Psoas muscle (tissue), 7 donors: ENCODE measurements at regions not wholly inside any gene's neighbourhood (a gene's known extent, or its start where the extent isn't known, plus 50 kb on each side); places are given as distances from the start of the nearest gene placed in this dataset.
"Not testable (repeated sequence)": the region's sequence is repeated elsewhere in the genome, so short reads cannot be mapped to it uniquely, and the experiment has no call there.

Experiments used
- ATAC-seq, 4 donors: fragments of 200-7000 bp; cut with Tn5 transposase; one replicate each; pipeline ENCODE4 v1.9.1; 2020; ENCODE audit warnings: moderate library complexity in 3 of 4, mild to moderate bottlenecking in 2 of 4
- DNase-seq, 2 donors: peaks; one replicate each; pipeline ENCODE4 v3.0.0-alpha.2; 2020
- H3K27ac ChIP-seq: fragments of 200-600 bp; one replicate; pipeline ENCODE4 v1.8.0; 2022
- H3K27me3 ChIP-seq, 3 donors: fragments of 200-600 bp in 1 of 3; one replicate each; pipeline versions ENCODE4 v1.6.1 to v1.8.0; 2013 to 2022; ENCODE audit warnings: low read length in 2 of 3, mild to moderate bottlenecking in 2 of 3, moderate library complexity in 1 of 3; ENCODE audit not compliant: insufficient read depth in 3 of 3
- H3K36me3 ChIP-seq, 2 donors: fragments of 200-600 bp in 1 of 2; one replicate each; pipeline versions ENCODE4 v1.6.1 to v1.8.0; 2013 to 2022; ENCODE audit warnings: low read depth in 1 of 2, mild to moderate bottlenecking in 1 of 2, moderate library complexity in 1 of 2; ENCODE audit not compliant: insufficient read depth in 1 of 2
- H3K4me1 ChIP-seq: fragments of 200-600 bp; one replicate; pipeline ENCODE4 v1.8.0; 2022
- H3K4me3 ChIP-seq: fragments of 200-600 bp; one replicate; pipeline ENCODE4 v1.8.0; 2022; ENCODE audit warnings: mild to moderate bottlenecking
- H3K9me3 ChIP-seq: fragments of 200-600 bp; one replicate; pipeline ENCODE4 v1.8.0; 2022
- WGBS, 3 donors: extraction: QIAGEN DNeasy Blood & Tissue Kit; methylation state at CpG; one replicate each; pipeline versions ENCODE4 v1.1.6 to v1.1.7; 2013; 5-methylcytosine and 5-hydroxymethylcytosine counted together
- intact Hi-C, 2 donors: fragments of 100-400 bp; cut with DNase I; formaldehyde crosslinking; loops; one replicate each; pipeline versions ENCODE4 v1.11.0 to v1.14.2; 2022
- TF ChIP-seq, protein P1 (sequence below): fragments of 200-600 bp; IDR thresholded peaks from one replicate; pipeline ENCODE4 v1.8.0; 2022; ENCODE audit warnings: antibody characterized with exemption
- donor health status: healthy with polysubstance abuse.
- donor health status: DM: no; HTN: no; CAD: no; lungs with moderate emphysema.
- donor health status: Bipolar disorder and iron deficiency.
- donor health status: healthy.
- donor health status: DM: yes; HTN: yes; CAD: no.
- donor health status: DM: no; HTN: no; CAD: no.
- donor health status: DM: yes; HTN: yes; CAD: no.

DNA sequence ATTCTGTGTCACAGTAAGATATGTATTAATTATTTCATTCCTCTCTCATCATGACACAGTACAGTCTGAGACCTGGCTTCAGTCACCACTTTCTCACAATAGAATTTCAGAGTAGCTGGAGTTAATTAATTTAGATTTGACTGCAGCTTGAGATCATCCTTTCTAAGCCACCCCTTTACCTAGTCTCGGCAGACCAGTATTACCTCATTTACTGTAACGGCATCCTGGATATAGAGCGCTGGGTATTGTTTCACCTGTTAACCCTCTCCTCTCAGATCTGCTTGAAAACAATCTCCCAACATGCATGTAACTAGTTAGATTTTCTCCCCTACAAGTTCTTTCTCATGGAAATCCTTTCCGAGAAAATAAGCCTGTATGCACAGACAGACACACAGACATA, 1057.5 kb downstream of the GATA3 start:
- WGBS, 3 donors, result 13 to 15% (median 14%) methylated on average over 4 of the region's 4 CpGs
- Histone ChIP-seq H3K36me3 (no peaks in the 10 kb centered on the region), H3K4me1 (no peaks in the 10 kb centered on the region), H3K9me3 (no peaks in the 10 kb centered on the region), H3K27ac (no peak overlapping the region), H3K4me3 (no peak overlapping the region), H3K27me3 (no peaks in the 10 kb centered on the region)
- TF ChIP-seq, protein P1, sequence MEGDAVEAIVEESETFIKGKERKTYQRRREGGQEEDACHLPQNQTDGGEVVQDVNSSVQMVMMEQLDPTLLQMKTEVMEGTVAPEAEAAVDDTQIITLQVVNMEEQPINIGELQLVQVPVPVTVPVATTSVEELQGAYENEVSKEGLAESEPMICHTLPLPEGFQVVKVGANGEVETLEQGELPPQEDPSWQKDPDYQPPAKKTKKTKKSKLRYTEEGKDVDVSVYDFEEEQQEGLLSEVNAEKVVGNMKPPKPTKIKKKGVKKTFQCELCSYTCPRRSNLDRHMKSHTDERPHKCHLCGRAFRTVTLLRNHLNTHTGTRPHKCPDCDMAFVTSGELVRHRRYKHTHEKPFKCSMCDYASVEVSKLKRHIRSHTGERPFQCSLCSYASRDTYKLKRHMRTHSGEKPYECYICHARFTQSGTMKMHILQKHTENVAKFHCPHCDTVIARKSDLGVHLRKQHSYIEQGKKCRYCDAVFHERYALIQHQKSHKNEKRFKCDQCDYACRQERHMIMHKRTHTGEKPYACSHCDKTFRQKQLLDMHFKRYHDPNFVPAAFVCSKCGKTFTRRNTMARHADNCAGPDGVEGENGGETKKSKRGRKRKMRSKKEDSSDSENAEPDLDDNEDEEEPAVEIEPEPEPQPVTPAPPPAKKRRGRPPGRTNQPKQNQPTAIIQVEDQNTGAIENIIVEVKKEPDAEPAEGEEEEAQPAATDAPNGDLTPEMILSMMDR, result no peak
- no peak for DNase-seq
- no peak for ATAC-seq
- intact Hi-C loops, result no loop called here

DNA sequence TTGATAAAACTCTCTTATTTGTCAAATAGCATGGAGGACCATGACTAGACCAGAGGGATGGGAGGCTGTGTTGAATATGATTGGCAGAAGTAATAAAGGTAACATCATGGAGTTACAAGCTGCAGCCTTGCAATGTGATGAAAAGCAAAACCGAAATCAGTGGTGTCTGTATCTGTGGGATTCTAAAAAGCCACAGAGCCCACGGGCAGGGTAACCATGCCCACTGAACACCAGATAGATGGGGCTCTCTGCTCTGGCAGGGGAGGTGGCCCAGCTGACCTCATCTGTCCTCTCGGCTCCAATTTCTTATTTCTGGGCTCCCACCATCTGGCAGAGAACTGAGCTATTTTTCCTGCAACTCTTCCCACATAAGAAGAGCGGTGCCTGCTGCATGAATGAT, 1072.2 kb downstream of the GATA3 start:
- TF ChIP-seq, protein P1, result no peak
- DNase-seq (no peak), ATAC-seq (no peak)
- intact Hi-C loops, result no loop called here
- Histone ChIP-seq H3K4me1 (no peaks in the 10 kb centered on the region), H3K36me3 (no peaks in the 10 kb centered on the region), H3K4me3 (no peak overlapping the region), H3K9me3 (no peaks in the 10 kb centered on the region), H3K27me3 (no peaks in the 10 kb centered on the region), H3K27ac (no peak overlapping the region)
- WGBS, 3 donors, result 43 to 51% (median 48%) methylated on average over 4 of the region's 4 CpGs

DNA sequence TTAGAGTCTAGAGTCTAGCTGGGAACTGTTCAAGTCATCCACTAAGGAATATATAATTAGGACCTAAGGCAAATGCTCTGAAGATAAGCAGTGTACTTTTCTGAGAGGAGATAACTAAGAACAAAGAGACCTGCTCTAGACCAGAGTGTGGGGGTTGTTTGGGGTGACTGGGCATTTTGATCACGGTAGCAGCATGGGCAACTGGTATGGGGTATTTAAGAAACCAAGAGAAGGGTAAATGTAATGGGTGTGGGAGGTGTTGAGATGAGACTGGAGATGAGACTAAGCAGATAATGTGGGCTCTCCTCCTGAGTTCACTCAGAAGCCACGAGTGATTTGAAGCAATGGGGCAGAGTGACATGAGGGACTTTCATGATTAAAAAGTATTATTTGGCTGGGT, 1082.9 kb downstream of the GATA3 start:
- intact Hi-C loops, result no loop called here
- Histone ChIP-seq H3K4me3 (no peak overlapping the region), H3K4me1 (no peaks in the 10 kb centered on the region), H3K9me3 (no peaks in the 10 kb centered on the region), H3K27ac (no peak overlapping the region), H3K27me3 (no peaks in the 10 kb centered on the region), H3K36me3 (no peaks in the 10 kb centered on the region)
- 72 to 83% (median 82%) methylated on average over 2 of the region's 2 CpGs for WGBS, 3 donors
- ATAC-seq (no peak), DNase-seq (no peak)
- TF ChIP-seq, protein P1, result no peak

DNA sequence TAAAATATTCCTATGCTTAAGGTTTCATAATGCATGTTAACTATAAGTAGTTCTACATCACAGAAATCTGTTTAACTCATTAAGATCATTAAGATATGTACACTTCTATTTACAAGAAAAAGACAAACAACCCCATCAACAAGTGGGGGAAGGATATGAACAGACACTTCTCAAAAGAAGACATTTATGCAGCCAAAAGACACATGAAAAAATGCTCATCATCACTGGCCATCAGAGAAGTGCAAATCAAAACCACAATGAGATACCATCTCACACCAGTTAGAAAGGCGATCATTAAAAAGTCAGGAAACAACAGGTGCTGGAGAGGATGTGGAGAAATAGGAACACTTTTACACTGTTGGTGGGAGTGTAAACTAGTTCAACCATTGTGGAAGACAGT, 1084.3 kb downstream of the GATA3 start:
- ATAC-seq, H3K4me3 ChIP-seq, H3K9me3 ChIP-seq, H3K36me3 ChIP-seq, H3K27ac ChIP-seq, H3K27me3 ChIP-seq, DNase-seq, H3K4me1 ChIP-seq, intact Hi-C loops: not testable (repeated sequence)
- WGBS, 3 donors, result 92 to 100% (median 96%) methylated on average over 1 of the region's 1 CpG

DNA sequence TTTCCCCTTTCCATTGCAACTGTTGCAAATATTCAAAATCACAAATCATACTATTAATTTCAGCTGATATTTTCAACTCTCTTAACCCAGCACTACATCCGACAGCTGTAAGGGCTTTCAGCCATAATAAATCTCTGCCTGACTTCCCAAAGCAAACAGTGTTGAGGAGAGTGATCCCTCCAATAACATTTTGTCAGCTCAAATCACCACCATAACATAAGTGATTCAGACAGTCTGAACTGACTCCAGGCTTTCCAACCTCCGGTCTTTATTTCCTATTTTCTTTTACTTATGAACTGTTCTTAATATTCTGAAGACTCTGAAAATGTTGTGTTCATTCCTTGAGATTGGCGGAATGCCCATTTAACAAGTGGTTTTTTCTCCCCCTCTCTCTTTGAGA, 1085.9 kb downstream of the GATA3 start:
- H3K9me3 ChIP-seq, result no peaks in the 10 kb centered on the region
- ATAC-seq (no peak), DNase-seq (no peak)
- intact Hi-C loops, result no loop called here
- no peaks in the 10 kb centered on the region for H3K27me3 ChIP-seq
- TF ChIP-seq, protein P1, result no peak
- no peaks in the 10 kb centered on the region for H3K4me1 ChIP-seq
- H3K27ac ChIP-seq, result no peak overlapping the region
- 13 to 22% (median 17%) methylated on average over 3 of the region's 3 CpGs for WGBS, 3 donors
- H3K36me3 ChIP-seq, result no peaks in the 10 kb centered on the region
- H3K4me3 ChIP-seq, result no peak overlapping the region
